ENCODE measurements at regions not wholly inside any gene's neighbourhood (a gene's known extent, or its start where the extent isn't known, plus 50 kb on each side); places are given as distances from the start of the nearest gene placed in this dataset.

DNA sequence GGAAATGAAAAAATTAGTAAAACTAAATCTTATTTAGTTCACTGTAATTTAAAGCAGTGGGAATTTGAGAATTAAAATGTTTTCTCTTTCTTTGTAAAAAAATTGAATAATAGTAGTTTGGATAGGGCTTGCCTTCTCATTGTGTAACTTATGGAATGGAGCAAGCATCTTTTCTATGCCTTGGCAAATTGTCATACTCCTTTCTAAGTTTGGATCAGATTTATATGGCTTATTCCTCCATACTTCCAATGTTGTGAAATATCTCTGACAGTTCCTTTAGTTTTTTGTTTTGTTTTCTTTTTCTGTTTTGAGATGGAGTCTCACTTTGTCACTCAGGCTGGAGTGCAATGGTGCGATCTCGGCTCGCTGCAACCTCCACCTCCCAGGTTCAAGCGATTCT lies 176.4 kb downstream of the SAMD5 start:
- TF ChIP-seq, protein P1, sequence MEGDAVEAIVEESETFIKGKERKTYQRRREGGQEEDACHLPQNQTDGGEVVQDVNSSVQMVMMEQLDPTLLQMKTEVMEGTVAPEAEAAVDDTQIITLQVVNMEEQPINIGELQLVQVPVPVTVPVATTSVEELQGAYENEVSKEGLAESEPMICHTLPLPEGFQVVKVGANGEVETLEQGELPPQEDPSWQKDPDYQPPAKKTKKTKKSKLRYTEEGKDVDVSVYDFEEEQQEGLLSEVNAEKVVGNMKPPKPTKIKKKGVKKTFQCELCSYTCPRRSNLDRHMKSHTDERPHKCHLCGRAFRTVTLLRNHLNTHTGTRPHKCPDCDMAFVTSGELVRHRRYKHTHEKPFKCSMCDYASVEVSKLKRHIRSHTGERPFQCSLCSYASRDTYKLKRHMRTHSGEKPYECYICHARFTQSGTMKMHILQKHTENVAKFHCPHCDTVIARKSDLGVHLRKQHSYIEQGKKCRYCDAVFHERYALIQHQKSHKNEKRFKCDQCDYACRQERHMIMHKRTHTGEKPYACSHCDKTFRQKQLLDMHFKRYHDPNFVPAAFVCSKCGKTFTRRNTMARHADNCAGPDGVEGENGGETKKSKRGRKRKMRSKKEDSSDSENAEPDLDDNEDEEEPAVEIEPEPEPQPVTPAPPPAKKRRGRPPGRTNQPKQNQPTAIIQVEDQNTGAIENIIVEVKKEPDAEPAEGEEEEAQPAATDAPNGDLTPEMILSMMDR (IDR thresholded peaks at IDR 0.05; ENCODE audit: insufficient read depth, low read length), result no peak
- TF ChIP-seq, protein P2, sequence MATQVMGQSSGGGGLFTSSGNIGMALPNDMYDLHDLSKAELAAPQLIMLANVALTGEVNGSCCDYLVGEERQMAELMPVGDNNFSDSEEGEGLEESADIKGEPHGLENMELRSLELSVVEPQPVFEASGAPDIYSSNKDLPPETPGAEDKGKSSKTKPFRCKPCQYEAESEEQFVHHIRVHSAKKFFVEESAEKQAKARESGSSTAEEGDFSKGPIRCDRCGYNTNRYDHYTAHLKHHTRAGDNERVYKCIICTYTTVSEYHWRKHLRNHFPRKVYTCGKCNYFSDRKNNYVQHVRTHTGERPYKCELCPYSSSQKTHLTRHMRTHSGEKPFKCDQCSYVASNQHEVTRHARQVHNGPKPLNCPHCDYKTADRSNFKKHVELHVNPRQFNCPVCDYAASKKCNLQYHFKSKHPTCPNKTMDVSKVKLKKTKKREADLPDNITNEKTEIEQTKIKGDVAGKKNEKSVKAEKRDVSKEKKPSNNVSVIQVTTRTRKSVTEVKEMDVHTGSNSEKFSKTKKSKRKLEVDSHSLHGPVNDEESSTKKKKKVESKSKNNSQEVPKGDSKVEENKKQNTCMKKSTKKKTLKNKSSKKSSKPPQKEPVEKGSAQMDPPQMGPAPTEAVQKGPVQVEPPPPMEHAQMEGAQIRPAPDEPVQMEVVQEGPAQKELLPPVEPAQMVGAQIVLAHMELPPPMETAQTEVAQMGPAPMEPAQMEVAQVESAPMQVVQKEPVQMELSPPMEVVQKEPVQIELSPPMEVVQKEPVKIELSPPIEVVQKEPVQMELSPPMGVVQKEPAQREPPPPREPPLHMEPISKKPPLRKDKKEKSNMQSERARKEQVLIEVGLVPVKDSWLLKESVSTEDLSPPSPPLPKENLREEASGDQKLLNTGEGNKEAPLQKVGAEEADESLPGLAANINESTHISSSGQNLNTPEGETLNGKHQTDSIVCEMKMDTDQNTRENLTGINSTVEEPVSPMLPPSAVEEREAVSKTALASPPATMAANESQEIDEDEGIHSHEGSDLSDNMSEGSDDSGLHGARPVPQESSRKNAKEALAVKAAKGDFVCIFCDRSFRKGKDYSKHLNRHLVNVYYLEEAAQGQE (IDR thresholded peaks at IDR 0.05; ENCODE audit: insufficient replicate concordance, low read depth), result no peak

Measured in HL-60 (cell line).